GM21786 (cell line): ENCODE measurements at regions not wholly inside any gene's neighbourhood (a gene's known extent, or its start where the extent isn't known, plus 50 kb on each side); places are given as distances from the start of the nearest gene placed in this dataset.

Experiments
- ATAC-seq: cut with Tn5 transposase; IDR thresholded peaks from one replicate; pipeline ENCODE4 v1.9.1; 2021; ENCODE audit not compliant: unreplicated experiment

DNA sequence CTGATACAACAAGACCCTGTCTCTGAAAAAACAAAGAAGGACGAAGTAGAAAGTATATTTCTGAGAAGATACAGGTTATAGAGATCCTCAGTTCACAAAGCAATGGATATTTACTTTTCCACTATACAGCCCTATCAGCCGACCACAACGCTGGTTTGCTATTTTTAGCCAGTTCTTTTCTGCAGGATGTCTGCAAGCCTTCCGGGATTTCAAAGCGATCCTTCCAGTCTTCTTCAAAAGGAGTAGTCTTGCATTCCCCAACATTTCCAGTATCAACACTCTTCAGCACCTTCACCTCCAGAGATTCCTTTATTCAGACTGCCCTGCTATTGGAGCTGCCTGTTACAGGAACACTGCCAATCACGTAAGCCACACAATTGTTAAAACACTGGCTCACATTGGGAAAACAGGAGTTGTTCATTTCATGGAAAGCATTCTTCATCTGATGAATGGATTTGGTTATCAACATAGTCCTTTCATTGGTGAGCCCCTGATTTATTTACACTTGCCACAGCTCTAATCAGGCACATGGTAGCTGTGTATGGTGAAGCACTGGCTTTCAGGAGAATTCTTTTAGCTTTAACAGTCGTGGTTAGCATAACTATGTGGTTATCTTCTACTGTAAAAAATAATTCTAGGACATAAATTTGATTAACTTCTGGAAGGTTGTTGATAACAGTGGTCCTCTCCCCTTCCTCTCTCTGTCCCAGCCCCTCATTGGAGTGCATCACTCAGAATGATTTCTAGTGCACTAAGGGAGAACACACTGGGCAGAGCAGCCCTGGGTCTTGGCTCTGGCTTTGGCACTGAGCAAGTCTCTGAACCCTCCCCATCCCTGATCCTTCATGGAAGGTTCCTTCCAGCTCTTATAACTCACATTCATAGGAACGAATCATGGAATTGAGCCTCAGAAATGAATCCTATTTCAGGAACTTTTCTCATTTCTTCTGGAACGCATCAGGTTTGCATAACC, 109.9 kb upstream of the SORBS2 start:
- no peak for ATAC-seq

DNA sequence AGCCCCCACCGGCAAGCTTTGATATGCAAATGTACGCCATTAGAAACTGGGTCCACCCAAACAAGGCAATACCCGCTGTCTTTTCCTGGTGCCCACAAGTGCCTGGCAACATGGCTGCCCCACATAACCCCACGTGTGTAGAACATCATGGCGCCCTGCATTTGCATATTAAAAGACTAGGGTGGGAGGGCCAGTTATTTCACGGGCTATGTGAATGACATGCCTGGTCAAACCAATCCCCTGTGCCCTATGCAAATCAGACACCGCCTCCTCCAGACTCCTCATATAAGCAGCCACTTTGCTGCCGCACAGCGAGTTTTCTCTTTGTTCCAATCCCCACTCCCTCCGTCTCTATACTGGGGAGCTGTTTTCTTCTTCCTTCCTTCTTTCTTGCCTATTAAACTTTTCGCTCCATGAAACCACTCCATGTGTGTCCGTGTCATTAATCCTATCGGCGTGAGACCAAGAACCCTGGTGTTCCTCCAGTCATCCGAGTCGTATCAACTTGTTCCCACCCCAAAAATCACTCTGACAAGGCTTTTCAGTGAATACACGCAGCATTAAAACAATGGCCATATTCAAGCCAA, 112.6 kb upstream of the SORBS2 start:
- no peak for ATAC-seq

DNA sequence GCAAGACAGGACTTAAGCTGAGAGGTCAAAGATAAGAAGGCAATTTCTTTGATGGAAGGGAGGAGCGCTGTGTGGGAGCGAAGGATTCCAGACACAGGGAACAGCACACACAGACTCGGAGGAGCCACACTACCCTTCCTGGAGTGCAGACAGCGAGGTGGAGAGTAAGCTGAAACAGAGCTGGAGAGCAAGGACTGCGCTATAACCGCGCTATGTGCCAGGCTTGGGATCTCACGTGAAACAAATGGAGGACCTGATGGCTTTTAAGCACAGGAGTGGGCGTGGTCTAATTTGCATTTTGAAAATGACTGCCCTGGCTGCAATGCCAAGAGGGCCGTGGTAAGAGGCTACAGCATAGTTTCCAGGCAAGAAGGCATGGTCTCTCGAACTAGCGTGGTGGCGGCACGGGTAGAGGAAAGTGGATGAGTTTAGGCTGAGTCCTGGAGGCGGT, 113.9 kb upstream of the SORBS2 start:
- ATAC-seq = no peak

DNA sequence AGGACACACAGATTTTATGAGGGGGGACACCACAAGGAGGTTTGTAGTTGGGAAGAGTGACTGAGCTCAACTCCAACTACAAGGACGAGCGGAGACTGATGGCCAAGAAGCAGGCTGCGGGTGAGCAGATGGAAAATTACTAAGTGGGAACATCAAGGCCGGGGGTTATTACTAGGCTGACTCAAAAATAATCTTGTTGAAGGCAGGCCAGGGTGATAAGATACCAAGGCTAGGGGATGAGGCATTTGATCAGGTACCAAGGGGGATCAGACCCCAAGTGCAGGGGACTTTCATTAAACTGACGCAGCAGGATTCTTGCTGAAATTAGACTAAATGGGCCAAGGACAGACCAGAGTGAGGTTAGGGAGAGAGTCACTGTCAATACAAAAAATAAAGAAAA, 119.4 kb upstream of the SORBS2 start:
- no peak for ATAC-seq

DNA sequence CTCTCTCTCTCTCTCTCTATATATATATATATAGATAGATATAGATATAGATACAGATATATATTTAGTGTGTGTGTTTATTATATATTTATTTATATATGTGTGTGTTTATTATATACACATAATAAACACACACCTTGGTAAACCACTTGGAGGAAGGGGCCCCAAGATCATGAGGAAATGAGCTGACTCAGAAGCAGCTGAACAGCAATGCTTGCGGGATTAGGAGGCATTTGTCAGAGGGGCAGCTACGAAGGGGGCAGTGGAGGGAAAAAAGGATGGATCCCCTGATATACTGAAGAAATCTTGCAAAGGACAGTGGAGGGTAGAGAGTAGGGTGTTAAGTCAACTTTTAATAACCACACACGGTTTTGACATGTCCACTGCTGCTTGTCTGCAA, 120.0 kb upstream of the SORBS2 start:
- ATAC-seq = no peak

DNA sequence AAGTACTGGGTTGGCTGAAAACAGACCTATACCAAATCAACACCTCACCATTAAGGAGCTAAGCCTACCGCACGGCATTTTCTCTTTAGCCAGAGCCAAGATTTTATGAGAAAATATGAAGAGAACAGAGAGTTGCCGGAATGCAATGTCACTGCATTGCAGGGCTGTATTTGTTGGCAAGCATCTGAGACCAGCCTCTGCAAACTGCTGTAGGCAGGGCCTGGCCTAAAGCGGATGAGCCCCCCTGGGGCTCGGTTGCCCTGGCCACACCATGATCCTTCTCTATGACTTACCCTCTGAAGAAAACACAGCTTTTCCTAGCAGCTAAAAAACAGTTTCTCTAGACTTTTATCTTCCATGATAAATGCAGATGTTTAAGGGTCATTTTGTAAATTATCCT, 120.5 kb upstream of the SORBS2 start:
- ATAC-seq = no peak

DNA sequence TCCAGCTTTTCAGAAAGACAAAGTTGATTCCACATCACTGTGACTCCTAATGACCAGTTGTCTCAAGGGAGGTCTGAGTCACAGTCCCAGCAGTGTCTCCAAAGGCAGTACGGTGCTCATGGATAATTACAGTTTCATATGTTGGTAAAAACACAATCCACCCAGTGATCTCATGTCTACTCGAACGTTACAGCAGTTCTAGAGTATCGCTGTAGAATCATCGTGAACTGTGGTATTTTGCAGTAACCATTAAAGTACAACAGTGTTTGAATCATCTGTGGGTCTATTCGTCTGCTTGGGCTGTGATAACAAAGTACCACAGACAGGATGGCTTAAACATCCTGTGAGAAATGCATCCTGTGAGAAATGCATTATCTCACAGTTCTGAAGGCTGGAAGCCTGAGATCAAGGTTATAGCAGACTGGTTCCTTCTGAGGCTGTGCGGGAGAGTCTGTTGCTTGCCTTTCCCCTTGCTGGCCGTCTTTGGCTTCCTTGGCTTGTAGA, 121.1 kb upstream of the SORBS2 start:
- no peak for ATAC-seq

DNA sequence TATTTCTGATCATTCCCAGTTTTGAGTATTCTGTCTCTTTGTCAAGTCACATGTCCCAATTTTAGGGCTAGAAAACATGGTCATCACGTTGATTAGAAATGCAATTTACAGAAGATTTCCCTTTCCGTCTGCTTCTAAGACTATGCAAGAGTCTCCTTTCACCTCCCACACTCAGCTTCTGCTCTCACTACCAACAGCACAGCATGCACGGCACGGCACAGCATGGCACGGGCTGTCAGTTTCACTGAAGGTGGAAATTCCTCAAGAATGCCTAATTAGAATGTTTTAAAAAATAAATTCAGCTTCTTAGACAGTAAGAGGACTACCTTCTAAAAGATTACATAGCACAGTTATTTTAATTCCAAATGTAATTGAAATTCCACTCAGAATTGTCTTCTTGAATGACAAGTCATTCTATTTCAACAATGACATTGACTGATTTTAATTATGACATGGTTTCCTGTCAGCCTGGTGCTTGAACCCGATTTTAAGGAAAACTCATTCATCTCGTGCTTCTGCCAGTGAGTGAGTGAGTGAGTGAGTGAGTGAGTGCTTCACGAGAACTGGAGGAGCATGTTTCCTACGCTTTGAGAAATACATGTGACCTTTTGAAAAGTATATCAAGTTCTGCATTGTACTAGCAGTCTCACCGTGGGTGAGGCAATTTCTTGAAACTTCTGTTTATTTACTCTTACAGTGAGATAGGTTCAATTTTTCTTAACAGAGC, 124.8 kb upstream of the SORBS2 start:
- ATAC-seq = no peak

DNA sequence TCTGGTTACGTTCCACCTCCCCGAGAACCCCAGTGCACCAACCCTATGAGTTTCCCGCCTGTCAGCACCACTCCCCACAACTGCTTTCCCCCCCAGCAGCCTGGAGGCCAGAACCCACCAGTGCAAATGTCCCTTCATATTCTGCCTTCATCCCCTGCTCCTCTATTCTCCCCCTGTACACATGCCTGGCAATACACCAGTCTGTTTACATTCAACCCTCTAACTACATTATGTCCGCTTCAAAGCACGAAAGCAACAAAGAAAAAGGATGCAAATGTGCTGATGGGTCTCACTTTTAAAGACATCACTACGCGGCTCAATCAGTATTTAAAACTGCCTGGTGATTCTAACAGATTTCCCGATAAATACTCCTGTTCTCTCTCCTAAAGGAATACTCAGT, 126.7 kb upstream of the SORBS2 start:
- ATAC-seq = no peak

DNA sequence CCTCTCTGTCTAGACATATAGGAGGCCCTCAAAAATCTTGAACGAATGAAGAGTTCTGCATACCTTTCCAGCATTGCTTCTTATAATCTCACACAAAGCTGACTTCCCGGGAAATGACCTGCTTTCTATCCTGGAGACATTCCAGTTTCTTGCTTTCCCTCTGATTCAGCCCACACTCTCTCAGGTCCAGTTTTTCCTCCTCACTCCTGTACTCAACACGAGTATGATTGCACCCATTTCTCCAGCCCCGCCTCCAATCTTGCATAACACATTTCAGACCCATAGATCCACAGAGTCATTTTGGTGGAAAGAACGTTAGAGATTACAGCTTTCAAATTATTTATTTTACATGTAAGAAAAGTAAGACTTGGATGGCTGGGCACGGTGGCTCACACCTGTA, 127.5 kb upstream of the TLR3 start:
- no peak for ATAC-seq

DNA sequence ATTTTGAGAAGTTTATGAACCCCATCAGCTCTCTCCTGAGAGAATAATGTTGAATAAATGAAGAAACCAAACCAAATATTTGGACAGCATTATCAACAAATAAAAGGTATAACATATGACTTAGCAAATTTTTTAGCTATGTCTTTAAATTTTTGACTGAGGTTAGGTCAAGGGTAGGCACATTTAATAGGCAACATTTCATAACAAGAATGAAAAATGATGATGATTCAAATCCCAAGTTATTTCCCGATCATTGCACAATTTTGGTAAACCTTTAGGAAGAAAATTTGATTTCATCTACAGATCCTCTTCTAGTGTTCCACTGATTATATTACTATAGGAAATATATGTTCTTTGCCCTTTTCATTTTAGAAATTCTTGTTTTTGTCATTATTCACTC, 123.7 kb upstream of the TLR3 start:
- no peak for ATAC-seq

DNA sequence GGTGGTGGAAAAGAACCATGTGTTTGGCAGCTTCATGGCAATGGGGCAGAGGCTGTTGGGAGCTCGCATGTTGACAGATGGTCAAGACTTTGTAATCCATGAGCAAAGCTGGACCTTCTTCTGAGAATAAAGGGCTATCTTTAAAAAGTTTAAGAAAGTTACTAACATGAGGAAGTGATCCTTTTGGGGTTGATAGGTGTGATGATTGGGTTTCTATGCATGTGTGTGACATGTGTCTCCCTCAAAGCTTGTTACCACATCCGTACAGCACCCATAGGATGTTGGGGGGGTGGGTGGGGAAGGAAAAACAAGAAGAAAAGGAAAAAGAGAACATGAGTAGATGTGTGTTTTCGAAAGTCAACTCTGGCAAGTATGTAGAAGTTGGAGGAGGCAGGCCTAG, 123.0 kb upstream of the TLR3 start:
- ATAC-seq = peak; percentile 65

DNA sequence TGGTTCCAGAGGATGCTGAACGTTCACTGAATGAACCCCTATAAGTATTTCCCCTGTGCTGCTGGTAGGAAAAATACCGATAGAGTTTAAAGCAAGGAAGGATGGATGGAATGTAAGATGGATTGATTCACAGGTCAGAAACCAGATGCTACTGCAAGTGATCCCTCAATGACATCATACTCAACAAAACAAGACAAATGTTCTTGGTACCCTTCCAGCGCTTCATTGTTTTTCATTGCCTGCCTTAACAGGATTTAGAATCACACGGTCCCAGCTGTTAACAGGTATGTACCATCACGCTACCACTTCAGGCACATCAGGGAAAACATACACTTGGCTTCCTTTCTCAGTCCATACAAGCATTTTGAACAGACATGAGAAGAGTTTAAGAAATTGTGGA, 118.1 kb upstream of the TLR3 start:
- no peak for ATAC-seq

DNA sequence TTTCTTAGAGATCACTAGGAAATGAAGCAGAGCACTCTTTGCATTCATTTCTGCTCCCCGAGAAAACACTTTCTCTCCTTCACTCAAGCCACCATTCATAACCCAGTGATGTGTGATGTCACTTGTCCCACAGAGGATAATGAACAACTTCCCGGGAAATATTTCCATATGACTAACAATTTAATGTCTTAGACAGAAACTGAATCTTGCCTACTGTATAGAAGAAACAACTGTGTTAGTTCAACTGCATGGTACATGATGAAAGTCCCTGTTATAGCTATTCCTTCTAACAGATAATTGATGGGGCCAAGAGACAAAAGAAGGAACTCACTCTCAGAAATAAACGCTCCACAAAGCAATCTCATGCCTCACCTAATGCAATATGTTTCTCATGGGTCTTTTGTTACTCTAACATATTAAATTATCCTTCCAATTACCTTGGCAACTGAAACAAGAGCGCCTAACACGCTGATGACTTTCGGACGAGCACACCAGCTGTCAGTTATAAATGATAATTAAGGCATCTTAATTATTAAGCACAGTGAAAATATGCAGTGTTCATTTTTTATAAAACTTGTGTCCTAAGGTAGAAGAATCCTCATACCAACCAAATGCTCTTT, 113.7 kb upstream of the TLR3 start:
- ATAC-seq = no peak

DNA sequence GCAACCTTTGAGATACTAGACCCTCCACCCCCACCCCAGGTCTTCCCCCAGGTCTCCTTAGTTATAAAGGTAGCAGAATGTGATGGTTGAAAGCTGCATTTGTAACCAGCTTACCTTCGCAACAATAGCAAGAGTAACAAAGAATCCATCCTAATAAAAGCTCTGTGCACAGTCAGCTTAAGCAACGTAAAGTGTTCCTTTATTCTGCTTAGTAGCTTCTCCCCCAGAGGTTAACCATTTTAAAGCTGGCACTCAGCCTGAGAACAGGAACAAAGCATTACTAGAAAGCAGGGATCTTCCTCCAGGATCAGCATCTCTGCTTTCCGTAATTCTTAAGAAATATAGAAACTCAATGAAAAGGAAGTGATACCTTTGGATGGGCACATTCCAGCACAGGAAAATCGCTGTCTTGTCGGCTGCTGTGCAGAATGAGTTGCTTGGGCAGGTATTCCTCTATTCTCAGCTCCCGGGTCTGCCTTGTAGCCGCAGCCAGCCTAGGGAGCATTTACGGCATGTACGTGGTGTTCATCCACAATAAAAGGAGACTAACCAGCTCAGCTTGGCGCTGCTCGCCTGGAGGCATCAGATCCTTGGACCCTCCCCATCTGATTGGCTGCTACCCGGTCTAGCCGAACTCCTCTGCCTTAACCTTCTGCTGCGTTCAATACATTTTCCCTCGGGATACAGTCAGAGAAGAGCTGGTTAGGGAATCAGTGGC, 113.0 kb upstream of the TLR3 start:
- ATAC-seq = no peak

DNA sequence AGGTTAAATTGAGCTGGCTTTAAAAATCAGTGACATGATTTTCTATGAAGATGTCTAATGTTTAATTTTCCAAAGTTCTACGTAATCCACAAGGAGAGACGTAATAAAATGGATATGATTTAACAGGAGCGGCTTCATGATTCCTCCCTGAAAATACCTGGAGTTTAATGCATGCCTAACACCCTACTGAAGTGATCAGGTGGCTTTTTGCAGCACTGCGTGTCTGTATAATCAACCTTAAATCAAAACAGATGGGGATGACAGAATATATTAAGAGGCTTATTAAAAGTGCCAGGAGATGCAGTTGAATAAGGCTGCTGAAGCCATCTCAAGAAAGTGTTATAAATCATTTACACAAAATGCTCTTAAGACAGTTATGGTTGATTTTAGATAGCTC, 112.4 kb upstream of the TLR3 start:
- no peak for ATAC-seq

DNA sequence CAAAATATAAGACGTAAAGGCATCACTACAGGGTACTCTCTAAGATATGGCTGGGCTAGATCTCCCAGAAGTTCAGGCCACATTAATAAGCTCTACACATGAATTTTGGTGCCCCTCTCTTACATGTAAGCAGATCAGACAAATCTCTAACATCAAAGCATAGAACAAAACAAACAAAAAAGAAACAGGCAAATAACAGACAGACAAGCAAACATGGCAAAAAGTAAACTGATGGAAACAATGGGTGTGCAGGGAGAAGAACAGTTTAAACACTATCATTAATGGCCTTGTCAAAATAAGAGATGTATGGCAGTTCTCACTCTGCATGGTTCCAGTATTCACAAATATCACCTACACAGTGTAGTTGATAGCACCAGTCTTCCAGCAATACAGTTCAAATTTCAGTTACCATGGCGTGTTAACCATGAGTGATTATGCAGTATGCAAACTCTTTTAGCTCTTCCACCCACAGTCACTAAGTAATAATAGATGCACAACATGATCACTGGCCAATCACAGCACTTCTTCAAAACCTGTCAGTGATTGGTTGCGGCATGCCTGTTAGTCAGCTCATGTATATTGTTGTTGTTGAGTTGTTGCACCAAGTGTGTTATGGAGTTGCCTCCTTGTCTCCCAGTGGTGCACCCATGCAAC, 110.7 kb upstream of the TLR3 start:
- no peak for ATAC-seq

DNA sequence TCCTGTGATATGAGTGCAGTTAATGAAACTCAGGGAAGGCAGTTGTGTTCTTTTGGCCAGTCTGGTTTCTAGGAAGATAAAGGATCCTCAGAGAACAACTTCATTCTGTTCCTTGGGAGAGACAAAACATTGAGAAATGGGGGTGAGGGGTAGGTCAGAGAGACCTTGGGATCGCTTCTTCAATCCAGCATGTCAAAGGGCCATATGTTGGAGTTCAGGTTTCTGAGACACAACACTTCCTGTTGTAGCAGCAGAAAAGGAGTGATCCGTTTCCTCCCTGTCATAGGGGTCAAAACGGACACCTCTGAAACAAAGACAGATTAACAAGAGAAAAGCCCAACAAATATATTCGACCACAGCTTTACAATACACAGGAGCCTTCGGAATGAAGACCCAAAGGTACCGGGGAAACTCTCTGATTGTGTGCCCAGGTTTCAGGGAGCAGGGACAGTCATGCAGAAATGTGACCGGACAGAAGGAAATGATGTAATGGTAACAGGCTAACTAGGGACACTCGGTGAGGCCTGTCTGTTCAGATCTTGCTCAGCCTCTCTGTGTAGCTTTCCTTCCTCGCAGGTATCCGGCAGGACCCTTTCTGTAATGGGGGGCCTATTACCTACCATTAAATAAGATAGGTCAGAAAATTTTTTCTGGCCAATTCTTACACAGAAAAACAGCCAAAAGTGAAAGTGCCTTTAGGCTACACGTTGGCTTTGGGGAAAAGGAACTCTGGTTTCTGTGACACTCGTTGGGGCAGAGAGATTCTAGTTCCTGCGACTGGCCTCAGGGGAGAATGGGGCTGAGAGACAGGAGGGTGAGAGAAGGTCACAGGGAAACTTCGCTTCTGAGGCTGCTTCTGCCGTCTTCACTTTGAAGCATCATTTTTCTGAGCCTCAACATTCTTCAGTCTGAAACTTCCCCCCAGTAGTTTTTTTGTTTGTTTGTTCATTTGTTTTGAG, 103.3 kb upstream of the TLR3 start:
- peak; percentile 80 for ATAC-seq

DNA sequence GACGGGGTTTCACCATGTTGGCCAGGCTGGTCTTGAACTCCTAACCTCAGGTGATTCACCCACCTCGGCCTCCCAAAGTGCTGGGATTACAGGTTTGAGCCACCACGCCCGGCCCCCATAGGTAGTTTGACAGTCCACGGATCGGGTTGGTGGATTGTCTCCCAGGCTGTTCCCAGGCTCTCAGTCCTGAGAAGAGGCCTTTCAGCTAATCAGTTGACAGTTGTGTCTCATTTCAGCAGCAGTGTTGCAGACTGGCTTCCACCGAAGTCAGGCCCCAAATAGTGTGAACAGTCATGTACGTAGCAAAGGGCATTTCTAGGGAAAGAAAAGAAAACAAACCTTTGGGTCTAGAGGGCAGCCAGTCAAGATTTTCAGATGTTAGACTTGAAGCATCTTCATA, 102.4 kb upstream of the TLR3 start:
- ATAC-seq = no peak
